ENCODE measurements at regions not wholly inside any gene's neighbourhood (a gene's known extent, or its start where the extent isn't known, plus 50 kb on each side); places are given as distances from the start of the nearest gene placed in this dataset.

GRCh38 chrY:21121065-21121464, 365.2 kb downstream of the RPS4Y2 start:
- TF ChIP-seq, protein P1, sequence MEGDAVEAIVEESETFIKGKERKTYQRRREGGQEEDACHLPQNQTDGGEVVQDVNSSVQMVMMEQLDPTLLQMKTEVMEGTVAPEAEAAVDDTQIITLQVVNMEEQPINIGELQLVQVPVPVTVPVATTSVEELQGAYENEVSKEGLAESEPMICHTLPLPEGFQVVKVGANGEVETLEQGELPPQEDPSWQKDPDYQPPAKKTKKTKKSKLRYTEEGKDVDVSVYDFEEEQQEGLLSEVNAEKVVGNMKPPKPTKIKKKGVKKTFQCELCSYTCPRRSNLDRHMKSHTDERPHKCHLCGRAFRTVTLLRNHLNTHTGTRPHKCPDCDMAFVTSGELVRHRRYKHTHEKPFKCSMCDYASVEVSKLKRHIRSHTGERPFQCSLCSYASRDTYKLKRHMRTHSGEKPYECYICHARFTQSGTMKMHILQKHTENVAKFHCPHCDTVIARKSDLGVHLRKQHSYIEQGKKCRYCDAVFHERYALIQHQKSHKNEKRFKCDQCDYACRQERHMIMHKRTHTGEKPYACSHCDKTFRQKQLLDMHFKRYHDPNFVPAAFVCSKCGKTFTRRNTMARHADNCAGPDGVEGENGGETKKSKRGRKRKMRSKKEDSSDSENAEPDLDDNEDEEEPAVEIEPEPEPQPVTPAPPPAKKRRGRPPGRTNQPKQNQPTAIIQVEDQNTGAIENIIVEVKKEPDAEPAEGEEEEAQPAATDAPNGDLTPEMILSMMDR (IDR thresholded peaks at IDR 0.05; ENCODE audit: extremely low read depth, missing control alignments): no peak
- no peak for DNase-seq (ENCODE audit: low spot score)

- TF ChIP-seq, protein P1 (IDR thresholded peaks at IDR 0.05; ENCODE audit: extremely low read depth, missing control alignments): no peak
- no peak for DNase-seq (ENCODE audit: low spot score)
Observed at GRCh38 chrY:21135591-21135990, 375.5 kb upstream of the RBMY1B start.

- TF ChIP-seq, protein P1 (IDR thresholded peaks at IDR 0.05; ENCODE audit: extremely low read depth, missing control alignments): no peak
- no peak for DNase-seq (ENCODE audit: low spot score)
Observed at GRCh38 chrY:21138056-21138758, 372.9 kb upstream of the RBMY1B start.

DNA sequence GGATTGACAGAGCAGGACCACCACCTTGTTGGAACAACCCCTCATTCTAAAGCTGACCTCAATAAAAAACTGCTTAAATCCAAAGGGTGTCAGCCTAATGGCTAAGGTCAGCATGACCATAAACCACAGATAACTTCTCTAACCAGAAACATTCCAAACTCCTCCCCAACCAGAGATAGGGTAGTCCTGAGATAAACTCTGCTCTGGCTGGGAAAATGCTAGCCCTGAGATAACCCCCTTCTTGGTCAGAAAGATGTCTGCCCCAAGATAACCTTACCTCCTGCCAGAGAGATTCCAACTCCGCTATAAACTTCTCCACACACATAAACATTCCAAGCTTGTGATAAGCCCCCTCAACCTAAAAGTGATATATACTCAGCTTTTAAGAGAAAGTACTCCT, 364.8 kb upstream of the RBMY1B start:
- DNase-seq (ENCODE audit: low spot score): no peak
- TF ChIP-seq, protein P1 (IDR thresholded peaks at IDR 0.05; ENCODE audit: extremely low read depth, missing control alignments): no peak

GRCh38 chrY:21149971-21150370, 361.2 kb upstream of the RBMY1B start:
- no peak for DNase-seq (ENCODE audit: low spot score)
- TF ChIP-seq, protein P1 (IDR thresholded peaks at IDR 0.05; ENCODE audit: extremely low read depth, missing control alignments): no peak

GRCh38 chrY:21169821-21170220, 341.3 kb upstream of the RBMY1B start:
- no peak for DNase-seq (ENCODE audit: low spot score)
- TF ChIP-seq, protein P1 (IDR thresholded peaks at IDR 0.05; ENCODE audit: extremely low read depth, missing control alignments): no peak

DNA sequence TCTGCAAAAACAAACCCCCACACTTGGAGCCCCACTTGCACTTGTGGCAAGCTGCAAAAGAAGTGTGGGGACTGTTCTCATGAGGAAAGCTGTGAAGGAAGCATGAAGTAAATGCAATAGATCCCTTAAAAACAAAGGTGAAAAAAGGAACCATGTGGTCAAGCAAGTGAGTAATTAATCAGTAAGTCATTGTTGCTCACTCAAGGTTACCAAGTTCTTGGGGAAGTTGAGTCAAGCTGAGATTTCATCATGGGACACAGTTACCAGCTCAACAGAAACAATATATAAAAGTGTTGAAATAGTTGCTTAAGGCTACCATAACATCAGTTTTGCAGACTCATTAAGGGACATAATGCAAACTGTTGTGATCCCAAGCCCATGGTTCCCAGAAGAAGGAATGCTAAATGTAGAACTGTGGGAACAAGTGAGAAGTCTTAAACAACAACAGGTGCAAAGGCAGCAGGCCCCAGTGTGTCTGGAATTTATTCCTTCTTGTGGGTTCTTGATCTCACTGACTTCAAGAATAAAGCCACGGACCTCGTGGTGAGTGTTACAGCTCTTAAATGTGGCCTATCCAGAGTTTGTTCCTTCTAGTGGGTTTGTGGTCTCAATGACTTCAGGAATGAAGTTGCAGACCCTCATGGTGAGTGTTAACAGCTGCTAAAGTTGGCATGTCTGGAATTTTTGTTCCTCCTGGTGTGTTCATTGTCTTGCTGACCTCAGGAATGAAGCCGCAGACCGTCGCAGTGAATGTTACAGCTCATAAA, 336.3 kb upstream of the RBMY1B start:
- DNase-seq (ENCODE audit: low spot score): no peak
- TF ChIP-seq, protein P1 (IDR thresholded peaks at IDR 0.05; ENCODE audit: extremely low read depth, missing control alignments): no peak
